Nephron (organoid): ENCODE measurements at regions not wholly inside any gene's neighbourhood (a gene's known extent, or its start where the extent isn't known, plus 50 kb on each side); places are given as distances from the start of the nearest gene placed in this dataset.
A peak's percentile ranks its signal among the peaks of the same experiment; 100 is the strongest.

Source experiments
- H3K27ac Mint-ChIP-seq, 3 experiments: 2 replicates each; pipeline ENCODE4 v1.8.0; 2020; ENCODE audit warnings: mixed read lengths in 3 of 3, mild to moderate bottlenecking in 2 of 3, moderate library complexity in 1 of 3
- H3K27me3 Mint-ChIP-seq: 2 replicates; pipeline ENCODE4 v1.8.0; 2021; ENCODE audit warnings: low read depth, mild to moderate bottlenecking, moderate library complexity, mixed read lengths
- H3K36me3 Mint-ChIP-seq: 2 replicates; pipeline ENCODE4 v1.8.0; 2020; ENCODE audit warnings: low read depth, mixed read lengths
- H3K4me1 Mint-ChIP-seq: 2 replicates; pipeline ENCODE4 v1.8.0; 2020; ENCODE audit warnings: mixed read lengths
- H3K4me3 Mint-ChIP-seq, 3 experiments: 2 replicates each; pipeline ENCODE4 v1.8.0; 2020; ENCODE audit warnings: mild to moderate bottlenecking in 3 of 3, mixed read lengths in 3 of 3, moderate library complexity in 2 of 3
- H3K9me3 Mint-ChIP-seq: 2 replicates; pipeline ENCODE4 v1.8.0; 2020; ENCODE audit warnings: mixed read lengths
- TF ChIP-seq, protein P1 (sequence below), 3 experiments: fragments of 200-600 bp; sonication (generic); IDR thresholded peaks; one replicate each; pipeline ENCODE4 v1.5.0; 2021; ENCODE audit warnings: antibody characterized with exemption in 3 of 3; ENCODE audit not compliant: unreplicated experiment in 3 of 3

DNA sequence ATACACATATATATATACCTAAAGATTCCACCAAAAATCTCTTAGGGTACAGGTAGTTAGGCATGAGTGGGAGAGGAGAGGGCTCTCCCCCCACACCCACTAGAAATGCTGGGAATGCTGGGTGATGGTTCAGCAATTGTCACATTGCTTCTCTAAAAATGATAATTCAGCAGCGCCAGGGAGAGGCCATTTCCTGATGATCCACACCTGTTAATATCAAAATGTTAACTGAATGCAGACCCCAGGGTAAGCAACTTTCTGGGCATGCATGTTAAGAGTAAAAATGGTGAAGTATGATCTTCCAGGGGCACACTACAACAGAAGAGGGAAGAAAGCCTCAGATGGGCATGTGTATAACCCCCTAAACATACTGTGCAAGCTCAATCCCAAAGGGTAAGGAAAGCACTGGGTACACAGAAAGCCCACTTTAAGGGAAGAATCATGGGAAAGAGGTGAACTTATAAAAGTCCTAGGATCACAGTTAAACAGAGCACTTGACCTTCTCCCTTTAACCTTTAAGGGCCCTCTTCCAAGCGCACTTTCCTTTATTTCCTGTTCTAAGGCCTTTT, 67.6 kb upstream of the GNAZ start:
- Mint-ChIP-seq H3K27me3 (peaks cover 40% of the 10 kb centered on the region), H3K4me1 (no peaks in the 10 kb centered on the region), H3K27ac (no peak overlapping the region), H3K9me3 (peaks cover 42% of the 10 kb centered on the region), H3K4me3 (no peak overlapping the region), H3K36me3 (no peaks in the 10 kb centered on the region)
- TF ChIP-seq, protein P1, sequence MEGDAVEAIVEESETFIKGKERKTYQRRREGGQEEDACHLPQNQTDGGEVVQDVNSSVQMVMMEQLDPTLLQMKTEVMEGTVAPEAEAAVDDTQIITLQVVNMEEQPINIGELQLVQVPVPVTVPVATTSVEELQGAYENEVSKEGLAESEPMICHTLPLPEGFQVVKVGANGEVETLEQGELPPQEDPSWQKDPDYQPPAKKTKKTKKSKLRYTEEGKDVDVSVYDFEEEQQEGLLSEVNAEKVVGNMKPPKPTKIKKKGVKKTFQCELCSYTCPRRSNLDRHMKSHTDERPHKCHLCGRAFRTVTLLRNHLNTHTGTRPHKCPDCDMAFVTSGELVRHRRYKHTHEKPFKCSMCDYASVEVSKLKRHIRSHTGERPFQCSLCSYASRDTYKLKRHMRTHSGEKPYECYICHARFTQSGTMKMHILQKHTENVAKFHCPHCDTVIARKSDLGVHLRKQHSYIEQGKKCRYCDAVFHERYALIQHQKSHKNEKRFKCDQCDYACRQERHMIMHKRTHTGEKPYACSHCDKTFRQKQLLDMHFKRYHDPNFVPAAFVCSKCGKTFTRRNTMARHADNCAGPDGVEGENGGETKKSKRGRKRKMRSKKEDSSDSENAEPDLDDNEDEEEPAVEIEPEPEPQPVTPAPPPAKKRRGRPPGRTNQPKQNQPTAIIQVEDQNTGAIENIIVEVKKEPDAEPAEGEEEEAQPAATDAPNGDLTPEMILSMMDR (IDR thresholded peaks at IDR 0.05; ENCODE audit: unreplicated experiment in 3 of 3), result no peak

DNA sequence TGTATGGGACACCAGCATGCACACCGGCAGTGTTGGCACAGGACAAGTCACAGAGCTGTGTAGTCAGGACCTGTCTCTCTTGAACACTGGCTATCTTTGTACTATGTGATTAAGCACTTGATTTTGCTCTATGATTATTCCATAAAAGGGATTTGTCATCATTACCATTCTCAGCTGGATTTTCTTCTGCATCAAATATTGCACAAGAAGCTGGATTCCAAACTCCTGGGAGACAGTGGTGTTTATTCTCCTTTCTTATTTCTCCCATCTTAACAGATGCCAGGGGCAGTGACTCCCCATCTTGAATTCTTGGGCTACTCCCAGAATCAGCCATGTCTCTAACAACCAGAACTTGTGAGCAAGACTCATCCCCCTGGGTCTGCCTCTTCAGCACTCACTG, 62.5 kb upstream of the GNAZ start:
- H3K36me3 Mint-ChIP-seq, result no peaks in the 10 kb centered on the region

DNA sequence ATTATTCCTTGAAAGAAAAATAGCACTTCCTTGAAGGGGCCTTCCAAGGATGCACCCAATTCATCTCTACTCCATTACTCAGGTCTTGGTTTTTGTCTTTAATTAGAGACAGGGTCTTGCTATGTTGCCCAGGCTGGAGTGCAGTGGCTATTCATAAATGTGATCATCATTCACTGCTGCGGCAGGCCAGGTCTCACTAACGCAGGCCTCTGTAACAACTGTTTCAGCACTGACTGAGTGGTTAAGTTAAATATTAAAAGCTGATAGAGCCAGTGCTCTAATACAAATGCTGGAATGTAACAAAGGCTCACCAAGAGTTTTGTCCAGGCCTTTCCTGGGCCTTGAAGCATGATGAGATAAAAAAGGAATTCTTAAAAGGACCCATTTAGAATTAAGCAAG, 61.4 kb upstream of the GNAZ start:
- Mint-ChIP-seq H3K4me3 (no peak overlapping the region), H3K4me1 (no peaks in the 10 kb centered on the region), H3K36me3 (no peaks in the 10 kb centered on the region), H3K27ac (peak overlapping the region; percentile 65 to 95 (median 87)), H3K27me3 (peaks cover 27% of the 10 kb centered on the region), H3K9me3 (peaks cover 3% of the 10 kb centered on the region)
- TF ChIP-seq, protein P1 (IDR thresholded peaks at IDR 0.05; ENCODE audit: unreplicated experiment in 3 of 3), result no peak

More for the DNA sequence above, 62.5 kb upstream of the GNAZ start:
- Mint-ChIP-seq H3K27ac (peak overlapping the region in 1 of 3 experiments; percentile 47), H3K4me3 (no peak overlapping the region), H3K27me3 (peaks cover 30% of the 10 kb centered on the region), H3K4me1 (no peaks in the 10 kb centered on the region), H3K9me3 (peaks cover 10% of the 10 kb centered on the region)
- TF ChIP-seq, protein P1 (IDR thresholded peaks at IDR 0.05; ENCODE audit: unreplicated experiment in 3 of 3), result no peak
